Lung (tissue), 11 donors: ENCODE measurements at regions not wholly inside any gene's neighbourhood (a gene's known extent, or its start where the extent isn't known, plus 50 kb on each side); places are given as distances from the start of the nearest gene placed in this dataset.

Experiments
- ATAC-seq: fragments of 200-7000 bp; cut with Tn5 transposase; one replicate; pipeline ENCODE4 v1.9.1; 2020; ENCODE audit warnings: moderate number of reproducible peaks; ENCODE audit not compliant: insufficient read depth, low FRiP score
- DNase-seq, 3 donors: peaks; one replicate each; pipeline ENCODE4 v3.0.0-alpha.2; 2013 to 2017
- H3K27ac ChIP-seq, 2 donors: one replicate each; pipeline ENCODE4 v1.5.1; 2013; ENCODE audit warnings: mild to moderate bottlenecking in 2 of 2, moderate library complexity in 2 of 2, control low read depth in 1 of 2, inconsistent platforms in 1 of 2, low read depth in 1 of 2, low read length in 1 of 2
- H3K27me3 ChIP-seq, 3 donors: one replicate each; pipeline ENCODE4 v1.5.1; 2013; ENCODE audit warnings: low read length in 2 of 3; ENCODE audit not compliant: control insufficient read depth in 3 of 3, insufficient read depth in 3 of 3
- H3K36me3 ChIP-seq, 4 donors: one replicate each; pipeline ENCODE4 v1.5.1; 2013; ENCODE audit warnings: low read length in 4 of 4, mild to moderate bottlenecking in 1 of 4, moderate library complexity in 1 of 4; ENCODE audit not compliant: control insufficient read depth in 4 of 4, insufficient read depth in 4 of 4
- H3K4me1 ChIP-seq, 5 donors: one replicate each; pipeline ENCODE4 v1.5.1; 2013; ENCODE audit warnings: low read length in 5 of 5, mild to moderate bottlenecking in 2 of 5, moderate library complexity in 1 of 5; ENCODE audit not compliant: control insufficient read depth in 5 of 5, insufficient read depth in 5 of 5
- H3K4me3 ChIP-seq: one replicate; pipeline ENCODE4 v1.5.1; 2013; ENCODE audit warnings: mild to moderate bottlenecking, control low read depth, moderate library complexity
- H3K9ac ChIP-seq, 2 donors: one replicate each; pipeline ENCODE4 v1.5.1; 2013; ENCODE audit warnings: low read length in 2 of 2, control low read depth in 1 of 2; ENCODE audit not compliant: insufficient read depth in 1 of 2
- H3K9me3 ChIP-seq, 4 donors: one replicate each; pipeline ENCODE4 v1.5.1; 2013; ENCODE audit warnings: low read length in 3 of 4, mild to moderate bottlenecking in 1 of 4, moderate library complexity in 1 of 4; ENCODE audit not compliant: control insufficient read depth in 4 of 4, insufficient read depth in 3 of 4
- WGBS, 2 donors: extraction: QIAGEN DNeasy Blood & Tissue Kit; methylation state at CpG; one replicate each; pipeline ENCODE4 v1.1.7; 2013; 5-methylcytosine and 5-hydroxymethylcytosine counted together
- TF ChIP-seq, protein P1 (sequence below): IDR thresholded peaks from 2 replicates; pipeline ENCODE4 v1.5.1; 2012; ENCODE audit warnings: mild to moderate bottlenecking; ENCODE audit errors: control extremely low read depth, extremely low read depth
- donor health status: control.
- donor health status: control.
- donor health status: Bipolar disorder and iron deficiency.
- donor health status: healthy.
- donor health status: DM: yes; HTN: yes; CAD: no.

DNA sequence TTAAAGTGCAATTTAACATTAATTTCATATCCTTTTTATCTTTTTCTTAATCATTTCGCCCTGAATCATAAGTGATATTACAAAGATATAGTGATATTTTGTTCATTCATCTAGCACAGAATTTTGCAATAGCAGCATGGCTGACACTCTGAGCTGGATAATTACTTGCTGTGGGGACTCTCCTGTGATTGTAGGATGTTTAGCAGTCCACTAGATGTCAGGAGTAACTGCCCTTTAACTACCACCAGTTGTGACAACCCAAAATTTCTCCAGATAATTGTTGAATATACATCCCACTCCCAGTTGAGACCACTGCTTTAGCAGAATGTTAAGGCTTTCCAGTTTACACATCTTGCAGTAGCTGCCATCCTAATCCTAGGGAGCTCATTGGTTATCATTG, 196.8 kb upstream of the MBNL1 start:
- Histone ChIP-seq H3K4me3 (no peak overlapping the region), H3K36me3 (no peaks in the 10 kb centered on the region), H3K4me1 (no peaks in the 10 kb centered on the region), H3K9me3 (no peaks in the 10 kb centered on the region), H3K27ac (no peak overlapping the region), H3K27me3 (no peaks in the 10 kb centered on the region), H3K9ac (no peak overlapping the region)
- ATAC-seq (no peak), DNase-seq (no peak)
- TF ChIP-seq, protein P1, sequence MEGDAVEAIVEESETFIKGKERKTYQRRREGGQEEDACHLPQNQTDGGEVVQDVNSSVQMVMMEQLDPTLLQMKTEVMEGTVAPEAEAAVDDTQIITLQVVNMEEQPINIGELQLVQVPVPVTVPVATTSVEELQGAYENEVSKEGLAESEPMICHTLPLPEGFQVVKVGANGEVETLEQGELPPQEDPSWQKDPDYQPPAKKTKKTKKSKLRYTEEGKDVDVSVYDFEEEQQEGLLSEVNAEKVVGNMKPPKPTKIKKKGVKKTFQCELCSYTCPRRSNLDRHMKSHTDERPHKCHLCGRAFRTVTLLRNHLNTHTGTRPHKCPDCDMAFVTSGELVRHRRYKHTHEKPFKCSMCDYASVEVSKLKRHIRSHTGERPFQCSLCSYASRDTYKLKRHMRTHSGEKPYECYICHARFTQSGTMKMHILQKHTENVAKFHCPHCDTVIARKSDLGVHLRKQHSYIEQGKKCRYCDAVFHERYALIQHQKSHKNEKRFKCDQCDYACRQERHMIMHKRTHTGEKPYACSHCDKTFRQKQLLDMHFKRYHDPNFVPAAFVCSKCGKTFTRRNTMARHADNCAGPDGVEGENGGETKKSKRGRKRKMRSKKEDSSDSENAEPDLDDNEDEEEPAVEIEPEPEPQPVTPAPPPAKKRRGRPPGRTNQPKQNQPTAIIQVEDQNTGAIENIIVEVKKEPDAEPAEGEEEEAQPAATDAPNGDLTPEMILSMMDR: peak; percentile 14
- WGBS, 2 donors: 47 to 60% methylated on average over 1 of the region's 1 CpG

GRCh38 chr3:152073267-152073666, 195.5 kb upstream of the MBNL1 start:
- DNase-seq (no peak), ATAC-seq (no peak)
- Histone ChIP-seq H3K36me3 (no peaks in the 10 kb centered on the region), H3K4me1 (no peaks in the 10 kb centered on the region), H3K9me3 (no peaks in the 10 kb centered on the region), H3K4me3 (no peak overlapping the region), H3K27me3 (no peaks in the 10 kb centered on the region), H3K27ac (no peak overlapping the region), H3K9ac (no peak overlapping the region)
- TF ChIP-seq, protein P1: no peak
- WGBS, 2 donors: 70 to 78% methylated on average over 6 of the region's 6 CpGs

DNA sequence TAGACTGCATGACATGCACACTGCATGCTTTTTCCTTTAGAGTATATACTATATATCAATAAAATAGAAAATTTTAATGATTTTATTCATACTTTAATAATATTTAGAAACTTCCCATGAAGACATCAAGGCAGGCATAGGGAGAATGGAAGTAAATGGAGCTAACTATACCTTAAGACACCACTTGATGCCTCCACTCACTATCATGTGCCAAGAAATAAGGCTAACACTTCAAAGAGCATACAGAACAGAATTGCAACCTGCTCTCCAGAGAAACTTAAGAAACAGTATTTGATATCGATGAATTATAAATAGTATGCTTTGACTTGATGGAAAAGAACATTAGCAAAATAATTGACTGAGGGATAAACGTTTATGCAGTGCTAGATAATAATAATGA, 192.6 kb upstream of the MBNL1 start:
- ATAC-seq (no peak), DNase-seq (no peak)
- no peak overlapping the region for H3K9ac ChIP-seq
- H3K27ac ChIP-seq: no peak overlapping the region
- H3K27me3 ChIP-seq: no peaks in the 10 kb centered on the region
- WGBS, 2 donors: 53 to 75% methylated on average over 2 of the region's 2 CpGs
- TF ChIP-seq, protein P1: no peak
- no peak overlapping the region for H3K4me3 ChIP-seq
- no peaks in the 10 kb centered on the region for H3K36me3 ChIP-seq
- H3K9me3 ChIP-seq: peaks cover 0 to 5% (median 0%) of the 10 kb centered on the region in 4 donors
- H3K4me1 ChIP-seq: no peaks in the 10 kb centered on the region

DNA sequence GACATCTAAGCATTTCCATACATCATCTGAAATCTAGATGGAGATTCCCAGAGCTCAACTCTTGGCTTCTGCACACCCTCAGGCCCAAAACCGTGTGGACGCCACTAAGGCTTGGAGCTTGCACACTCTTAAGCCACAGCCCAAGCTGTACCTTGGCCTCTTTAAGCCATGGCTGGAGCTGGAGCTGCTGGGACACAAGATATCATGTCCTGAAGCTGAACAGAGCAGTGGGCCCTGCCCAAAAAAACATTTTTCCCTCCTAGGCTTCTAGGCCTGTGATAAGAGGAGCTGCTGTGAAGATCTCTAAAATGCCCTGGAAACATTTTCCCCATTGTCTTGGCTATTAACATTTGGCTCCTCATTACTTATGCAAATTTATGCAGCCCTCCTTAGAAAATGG, 188.7 kb upstream of the MBNL1 start:
- H3K9me3 ChIP-seq: peaks cover 0 to 5% (median 0%) of the 10 kb centered on the region in 4 donors
- H3K27ac ChIP-seq: no peak overlapping the region
- H3K36me3 ChIP-seq: no peaks in the 10 kb centered on the region
- no peak overlapping the region for H3K4me3 ChIP-seq
- DNase-seq (no peak), ATAC-seq (no peak)
- 93 to 97% methylated on average over 2 of the region's 2 CpGs for WGBS, 2 donors
- H3K9ac ChIP-seq: no peak overlapping the region
- H3K4me1 ChIP-seq: no peaks in the 10 kb centered on the region
- TF ChIP-seq, protein P1: no peak
- no peaks in the 10 kb centered on the region for H3K27me3 ChIP-seq
